IPS-15b (cell line): ENCODE measurements at regions not wholly inside any gene's neighbourhood (a gene's known extent, or its start where the extent isn't known, plus 50 kb on each side); places are given as distances from the start of the nearest gene placed in this dataset.
"Not testable (repeated sequence)": the region's sequence is repeated elsewhere in the genome, so short reads cannot be mapped to it uniquely, and the experiment has no call there.

ENCODE experiments used
- H3K27me3 ChIP-seq: one replicate; pipeline ENCODE4 v1.6.1; 2013; ENCODE audit warnings: low read length; ENCODE audit not compliant: control insufficient read depth, insufficient read depth
- H3K36me3 ChIP-seq: one replicate; pipeline ENCODE4 v1.6.1; 2013; ENCODE audit warnings: low read length; ENCODE audit not compliant: control insufficient read depth, insufficient read depth
- H3K4me1 ChIP-seq: one replicate; pipeline ENCODE4 v1.6.1; 2013; ENCODE audit warnings: mild to moderate bottlenecking, low read length; ENCODE audit not compliant: control insufficient read depth, insufficient read depth
- H3K4me3 ChIP-seq: one replicate; pipeline ENCODE4 v1.5.1; 2013; ENCODE audit warnings: low read depth, low read length
- H3K9ac ChIP-seq: one replicate; pipeline ENCODE4 v1.6.1; 2013; ENCODE audit warnings: low read depth, mild to moderate bottlenecking, low read length
- H3K9me3 ChIP-seq: one replicate; pipeline ENCODE4 v1.6.1; 2013; ENCODE audit warnings: mild to moderate bottlenecking, low read length; ENCODE audit not compliant: control insufficient read depth, insufficient read depth

- H3K4me3 ChIP-seq, result no peak overlapping the region
These were observed 88.3 kb downstream of the DLL1 start for GRCh38 chr6:170202416-170203135.

GRCh38 chr6:170201361-170201760 lies 89.5 kb downstream of the DLL1 start:
- Histone ChIP-seq H3K27me3 (no peaks in the 10 kb centered on the region), H3K4me3 (no peak overlapping the region), H3K9ac (no peak overlapping the region), H3K4me1 (no peaks in the 10 kb centered on the region), H3K36me3 (no peaks in the 10 kb centered on the region), H3K9me3 (no peaks in the 10 kb centered on the region)

More at GRCh38 chr6:170202416-170203135, 88.3 kb downstream of the DLL1 start:
- Histone ChIP-seq H3K36me3 (no peaks in the 10 kb centered on the region), H3K4me1 (no peaks in the 10 kb centered on the region), H3K27me3 (no peaks in the 10 kb centered on the region), H3K9ac (no peak overlapping the region), H3K9me3 (no peaks in the 10 kb centered on the region)

GRCh38 chr6:170200458-170200891 lies 90.4 kb downstream of the DLL1 start:
- Histone ChIP-seq H3K4me1 (no peaks in the 10 kb centered on the region), H3K9me3 (no peaks in the 10 kb centered on the region), H3K36me3 (no peaks in the 10 kb centered on the region), H3K4me3 (no peak overlapping the region), H3K9ac (no peak overlapping the region), H3K27me3 (no peaks in the 10 kb centered on the region)

- H3K4me1 ChIP-seq, result no peaks in the 10 kb centered on the region
These were observed 91.2 kb downstream of the DLL1 start for GRCh38 chr6:170199716-170200115.

GRCh38 chr6:170198298-170198697 lies 92.6 kb downstream of the DLL1 start:
- no peaks in the 10 kb centered on the region for H3K27me3 ChIP-seq
- no peaks in the 10 kb centered on the region for H3K9me3 ChIP-seq
- H3K4me1 ChIP-seq, result no peaks in the 10 kb centered on the region
- no peak overlapping the region for H3K9ac ChIP-seq
- H3K4me3 ChIP-seq, result no peak overlapping the region
- H3K36me3 ChIP-seq, result no peaks in the 10 kb centered on the region

More at GRCh38 chr6:170199716-170200115, 91.2 kb downstream of the DLL1 start:
- Histone ChIP-seq H3K9me3 (no peaks in the 10 kb centered on the region), H3K9ac (no peak overlapping the region), H3K27me3 (no peaks in the 10 kb centered on the region), H3K36me3 (no peaks in the 10 kb centered on the region), H3K4me3 (no peak overlapping the region)

GRCh38 chr6:170193326-170193821 lies 97.5 kb downstream of the DLL1 start:
- no peaks in the 10 kb centered on the region for H3K9me3 ChIP-seq
- H3K9ac ChIP-seq, result no peak overlapping the region
- H3K4me1 ChIP-seq, result no peaks in the 10 kb centered on the region
- no peak overlapping the region for H3K4me3 ChIP-seq
- H3K27me3 ChIP-seq, result no peaks in the 10 kb centered on the region
- H3K36me3 ChIP-seq, result no peaks in the 10 kb centered on the region

- H3K9ac ChIP-seq, result no peak overlapping the region
- no peaks in the 10 kb centered on the region for H3K4me1 ChIP-seq
- no peak overlapping the region for H3K4me3 ChIP-seq
- H3K36me3 ChIP-seq, result no peaks in the 10 kb centered on the region
- H3K9me3 ChIP-seq, result no peaks in the 10 kb centered on the region
- no peaks in the 10 kb centered on the region for H3K27me3 ChIP-seq
These were observed 98.0 kb downstream of the DLL1 start for GRCh38 chr6:170192905-170193304.

GRCh38 chr6:170192101-170192500 lies 98.8 kb downstream of the DLL1 start:
- not testable (repeated sequence) for H3K36me3 ChIP-seq, H3K4me1 ChIP-seq, H3K9me3 ChIP-seq, H3K4me3 ChIP-seq, H3K9ac ChIP-seq, H3K27me3 ChIP-seq

- H3K27me3 ChIP-seq, result no peaks in the 10 kb centered on the region
- H3K9ac ChIP-seq, result no peak overlapping the region
- H3K4me1 ChIP-seq, result no peaks in the 10 kb centered on the region
- H3K9me3 ChIP-seq, result no peaks in the 10 kb centered on the region
- H3K4me3 ChIP-seq, result no peak overlapping the region
- H3K36me3 ChIP-seq, result no peaks in the 10 kb centered on the region
These were observed 100.8 kb downstream of the DLL1 start for GRCh38 chr6:170190046-170190445.

- Histone ChIP-seq H3K9me3 (no peaks in the 10 kb centered on the region), H3K27me3 (no peaks in the 10 kb centered on the region), H3K4me3 (no peak overlapping the region), H3K9ac (no peak overlapping the region), H3K36me3 (no peaks in the 10 kb centered on the region), H3K4me1 (no peaks in the 10 kb centered on the region)
These were observed 101.6 kb downstream of the DLL1 start for GRCh38 chr6:170189236-170189635.

GRCh38 chr6:170188571-170189001 lies 102.3 kb downstream of the DLL1 start:
- H3K4me1 ChIP-seq, result no peaks in the 10 kb centered on the region
- H3K9me3 ChIP-seq, result no peaks in the 10 kb centered on the region
- no peaks in the 10 kb centered on the region for H3K36me3 ChIP-seq
- H3K4me3 ChIP-seq, result no peak overlapping the region
- no peaks in the 10 kb centered on the region for H3K27me3 ChIP-seq
- H3K9ac ChIP-seq, result no peak overlapping the region
